Activated naive CD4-positive, alpha-beta T cell treated with anti-CD3 and anti-CD28 coated beads, Interleukin-2, amount 50 U/mL, for 72 hours (primary cell): ENCODE measurements at regions not wholly inside any gene's neighbourhood (a gene's known extent, or its start where the extent isn't known, plus 50 kb on each side); places are given as distances from the start of the nearest gene placed in this dataset.

Experiments
- ATAC-seq, 2 donors: fragments of 150-1000 bp; cut with Tn5 transposase; 2 replicates each; pipeline ENCODE4 v1.10.0; 2021; ENCODE audit warnings: mild to moderate bottlenecking in 2 of 2, moderate library complexity in 2 of 2
- DNase-seq, 2 donors: peaks; one replicate each; pipeline ENCODE4 v3.0.0; 2021 to 2022; ENCODE audit warnings: low spot score in 2 of 2
- H3K27ac Mint-ChIP-seq, 2 donors: one replicate each; pipeline ENCODE4 v1.8.0; 2022; ENCODE audit warnings: mild to moderate bottlenecking in 2 of 2, mixed read lengths in 2 of 2
- H3K36me3 Mint-ChIP-seq, 2 donors: one replicate each; pipeline ENCODE4 v1.8.0; 2022; ENCODE audit warnings: mixed read lengths in 2 of 2
- H3K9me3 Mint-ChIP-seq, 2 donors: one replicate each; pipeline ENCODE4 v1.8.0; 2022; ENCODE audit warnings: mixed read lengths in 2 of 2

- DNase-seq (no peak), ATAC-seq (no peak)
- H3K9me3 Mint-ChIP-seq: no peaks in the 10 kb centered on the region
- H3K36me3 Mint-ChIP-seq: no peaks in the 10 kb centered on the region
- H3K27ac Mint-ChIP-seq: no peak overlapping the region
Measured at GRCh38 chr7:17687361-17687760, 252.9 kb downstream of the SNX13 start.

DNA sequence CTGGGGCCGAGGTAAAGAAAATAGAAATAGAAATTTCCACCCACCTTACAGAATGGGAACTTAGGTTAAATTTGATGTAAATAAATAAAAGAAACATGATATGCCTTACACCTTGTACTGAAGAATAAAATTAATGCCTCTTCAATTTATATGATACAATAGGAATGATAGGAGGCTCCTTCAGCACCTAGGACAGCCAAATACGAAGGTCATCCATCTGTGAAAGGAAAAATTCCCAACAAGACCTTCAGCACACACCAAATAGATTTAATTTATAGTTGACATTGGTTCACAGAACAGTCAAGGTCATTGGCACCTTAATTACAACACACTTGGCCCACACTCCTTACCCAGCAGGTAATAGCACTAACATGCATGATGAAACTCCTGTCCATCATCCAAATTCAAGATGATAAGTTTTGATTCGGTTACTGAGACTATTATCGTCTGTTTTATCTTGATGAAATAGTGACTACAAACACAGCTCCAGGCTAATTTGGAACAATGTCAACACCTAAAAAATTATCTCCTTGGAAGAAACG, 250.9 kb downstream of the SNX13 start:
- H3K9me3 Mint-ChIP-seq: no peaks in the 10 kb centered on the region
- no peaks in the 10 kb centered on the region for H3K36me3 Mint-ChIP-seq
- no peak for ATAC-seq
- no peak overlapping the region for H3K27ac Mint-ChIP-seq
- no peak for DNase-seq

DNA sequence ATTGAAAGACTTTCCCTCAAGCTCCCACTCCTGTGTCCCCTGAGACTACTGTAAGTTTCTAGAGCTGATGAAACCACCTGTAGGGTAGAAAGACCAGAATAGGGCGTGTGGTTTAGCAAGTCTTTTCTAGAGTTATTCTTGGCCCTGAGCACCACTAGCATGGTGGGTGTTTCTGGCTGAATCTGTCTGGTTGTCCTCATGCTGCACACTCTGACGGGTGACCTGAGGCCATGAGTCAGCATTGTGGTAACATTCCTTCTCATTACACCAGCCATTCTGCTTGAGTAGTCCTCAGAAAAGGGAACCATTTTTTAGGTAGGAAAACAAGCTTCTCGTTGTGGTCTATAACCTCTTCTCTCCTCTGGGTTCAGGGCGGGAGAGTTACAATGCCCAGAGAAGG, 250.3 kb downstream of the SNX13 start:
- ATAC-seq: no peak
- Mint-ChIP-seq H3K36me3 (no peaks in the 10 kb centered on the region), H3K27ac (no peak overlapping the region), H3K9me3 (no peaks in the 10 kb centered on the region)
- DNase-seq: no peak

- H3K9me3 Mint-ChIP-seq: peaks cover 25 to 27% of the 10 kb centered on the region in 2 donors
- H3K27ac Mint-ChIP-seq: no peak overlapping the region
- peaks cover 15 to 29% of the 10 kb centered on the region in 2 donors for H3K36me3 Mint-ChIP-seq
- ATAC-seq: no peak
- DNase-seq: no peak
Measured at GRCh38 chr7:17696422-17696821, 243.9 kb downstream of the SNX13 start.

DNA sequence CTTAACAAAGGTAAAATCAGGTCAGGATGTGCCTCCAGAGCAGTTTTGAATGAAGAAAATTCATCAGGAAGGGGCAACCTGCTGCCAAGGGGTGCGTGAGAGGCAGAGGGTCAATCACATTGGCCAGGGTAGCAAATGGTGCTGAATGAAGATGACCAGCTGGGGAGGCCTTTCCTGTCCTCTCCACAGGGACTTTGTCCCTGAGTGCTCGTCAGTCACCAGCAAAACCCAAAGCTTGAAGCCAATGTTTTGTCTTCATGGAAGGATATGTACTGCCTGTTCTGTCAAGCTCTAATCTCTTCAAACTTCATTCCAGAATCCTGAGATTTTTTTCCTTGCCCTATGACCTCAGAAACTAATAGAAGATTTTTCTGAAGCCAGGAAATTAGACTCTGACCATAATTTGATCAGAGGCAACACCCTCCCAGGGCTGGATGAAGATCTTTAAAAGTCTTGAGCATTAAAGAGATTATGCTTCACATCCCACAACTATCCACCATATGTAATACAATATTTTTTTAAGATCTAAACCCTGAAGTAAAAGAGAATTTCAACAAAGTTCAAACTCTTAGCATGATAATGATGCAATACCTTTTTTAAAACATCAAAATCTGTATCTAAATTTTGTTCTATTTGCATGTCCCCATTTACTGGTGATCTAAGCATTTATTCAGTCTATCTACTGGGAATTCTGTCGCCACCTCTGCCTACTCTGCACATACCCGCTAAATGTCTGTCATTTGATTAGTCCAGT, 243.0 kb downstream of the SNX13 start:
- no peak for DNase-seq
- Mint-ChIP-seq H3K36me3 (peaks cover 15 to 29% of the 10 kb centered on the region in 2 donors), H3K27ac (no peak overlapping the region), H3K9me3 (peaks cover 25 to 27% of the 10 kb centered on the region in 2 donors)
- ATAC-seq: no peak

DNA sequence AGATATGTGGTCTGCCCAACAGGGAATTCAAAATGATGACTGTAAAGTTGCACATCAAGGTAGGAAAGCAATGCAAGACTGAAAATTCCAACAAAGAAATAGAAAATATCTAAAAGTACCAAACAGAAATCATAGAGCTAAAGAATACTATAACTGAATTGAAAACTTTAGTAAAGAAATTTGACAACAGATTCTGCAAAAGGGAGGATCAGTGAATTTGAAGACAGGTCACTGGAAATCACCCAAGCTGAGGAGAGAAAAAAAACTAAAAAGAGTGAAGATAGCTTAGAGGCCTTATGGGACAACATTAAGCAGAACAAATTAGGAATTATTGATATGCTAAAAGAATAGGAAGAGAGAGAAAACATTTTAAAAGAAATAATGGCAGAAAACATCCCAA, 240.6 kb downstream of the SNX13 start:
- Mint-ChIP-seq H3K36me3 (peaks cover 15 to 29% of the 10 kb centered on the region in 2 donors), H3K9me3 (peaks cover 25 to 27% of the 10 kb centered on the region in 2 donors), H3K27ac (no peak overlapping the region)
- DNase-seq (no peak), ATAC-seq (no peak)

- DNase-seq (no peak), ATAC-seq (no peak)
- Mint-ChIP-seq H3K27ac (no peak overlapping the region), H3K9me3 (peaks cover 25 to 27% of the 10 kb centered on the region in 2 donors), H3K36me3 (peaks cover 15 to 29% of the 10 kb centered on the region in 2 donors)
Measured at GRCh38 chr7:17700138-17700537, 240.2 kb downstream of the SNX13 start.

DNA sequence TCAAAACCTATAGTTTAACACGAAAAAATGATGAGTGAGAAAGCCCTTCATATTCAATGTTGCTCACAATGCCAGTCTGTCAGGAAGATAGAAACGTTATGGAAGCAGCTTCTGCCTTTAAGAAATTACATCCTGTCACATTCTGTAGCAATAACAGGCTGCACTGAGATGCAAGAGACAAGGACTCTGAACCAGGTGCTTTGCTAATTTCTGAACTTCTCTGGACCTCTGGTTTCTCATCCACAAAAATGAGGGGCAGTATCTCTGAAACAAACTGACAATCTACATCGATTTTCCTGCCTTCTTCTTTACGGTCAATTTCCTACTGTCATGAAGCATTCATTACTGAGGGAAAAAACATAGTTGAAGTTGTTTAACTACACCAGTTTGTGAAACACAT, 234.0 kb downstream of the SNX13 start:
- no peak for ATAC-seq
- Mint-ChIP-seq H3K36me3 (no peaks in the 10 kb centered on the region), H3K27ac (no peak overlapping the region), H3K9me3 (peaks cover 0 to 2% of the 10 kb centered on the region in 2 donors)
- no peak for DNase-seq

DNA sequence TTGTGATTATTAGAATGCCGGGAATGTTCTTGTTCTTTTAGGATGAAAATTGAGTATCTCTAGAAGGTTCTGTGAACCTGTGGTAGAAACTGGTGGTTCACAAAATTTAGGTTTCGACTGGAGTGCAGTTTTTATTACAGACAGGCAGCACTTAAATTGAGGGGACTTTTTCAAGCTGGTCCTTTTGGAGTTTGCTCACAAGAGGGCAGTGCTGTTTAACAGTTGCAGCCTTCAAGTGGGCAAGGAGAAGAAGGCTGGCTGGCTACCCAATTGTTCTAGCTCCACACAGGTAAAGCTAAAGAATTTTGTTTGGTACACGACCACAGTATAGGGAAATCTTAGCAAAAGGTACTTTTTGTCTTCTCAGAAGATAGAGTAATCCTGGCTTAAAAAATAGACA, 233.6 kb downstream of the SNX13 start:
- no peaks in the 10 kb centered on the region for H3K9me3 Mint-ChIP-seq
- no peaks in the 10 kb centered on the region for H3K36me3 Mint-ChIP-seq
- no peak overlapping the region for H3K27ac Mint-ChIP-seq
- peak in 1 of 2 donors; percentile 9 for DNase-seq
- ATAC-seq: peak in 1 of 2 donors; percentile 76

GRCh38 chr7:17709127-17709526, 231.2 kb downstream of the SNX13 start:
- DNase-seq (no peak), ATAC-seq (no peak)
- Mint-ChIP-seq H3K27ac (no peak overlapping the region), H3K36me3 (no peaks in the 10 kb centered on the region), H3K9me3 (no peaks in the 10 kb centered on the region)

GRCh38 chr7:17709599-17709998, 230.7 kb downstream of the SNX13 start:
- ATAC-seq (peak in 1 of 2 donors; percentile 43), DNase-seq (no peak)
- H3K9me3 Mint-ChIP-seq: no peaks in the 10 kb centered on the region
- H3K27ac Mint-ChIP-seq: no peak overlapping the region
- no peaks in the 10 kb centered on the region for H3K36me3 Mint-ChIP-seq

DNA sequence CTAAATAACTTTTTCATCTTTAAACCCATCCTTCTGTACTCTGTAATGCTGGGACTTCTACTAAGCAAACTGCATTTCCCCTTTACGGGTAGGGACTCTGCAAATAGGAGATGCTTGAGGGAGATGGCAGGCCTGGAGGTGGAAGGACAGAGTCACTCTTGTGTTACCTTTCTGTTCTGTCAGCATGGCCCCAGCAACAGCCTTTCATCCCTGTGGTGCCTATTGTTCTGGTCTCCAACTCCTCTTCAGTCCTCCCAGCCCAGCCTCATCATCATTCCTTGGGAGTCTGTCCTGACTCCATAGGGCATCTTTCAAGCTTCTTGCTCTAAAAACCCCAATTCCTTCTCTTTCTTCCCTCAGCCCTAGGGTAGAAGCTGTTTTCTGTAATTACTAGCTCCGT, 230.0 kb downstream of the SNX13 start:
- Mint-ChIP-seq H3K27ac (no peak overlapping the region), H3K9me3 (no peaks in the 10 kb centered on the region), H3K36me3 (no peaks in the 10 kb centered on the region)
- ATAC-seq (no peak), DNase-seq (no peak)

DNA sequence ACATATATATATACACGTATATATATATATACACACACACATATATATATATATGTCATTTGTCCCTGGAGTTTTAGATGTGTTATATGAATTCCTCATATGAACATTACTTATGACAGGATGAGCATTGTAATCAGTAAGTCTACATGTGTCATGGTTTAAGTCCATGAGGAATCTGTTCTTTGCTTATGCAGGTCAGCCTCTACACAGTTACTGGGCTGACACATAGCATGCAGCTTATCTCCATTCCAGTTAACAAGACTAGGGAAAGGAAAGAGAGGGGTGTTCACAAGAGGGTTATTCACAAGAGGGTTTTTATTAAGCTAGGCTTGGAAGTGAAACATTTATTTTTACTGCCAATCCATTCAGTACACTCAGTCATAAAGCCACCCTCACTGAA, 226.7 kb downstream of the SNX13 start:
- H3K9me3 Mint-ChIP-seq: no peaks in the 10 kb centered on the region
- H3K36me3 Mint-ChIP-seq: no peaks in the 10 kb centered on the region
- ATAC-seq (no peak), DNase-seq (no peak)
- H3K27ac Mint-ChIP-seq: no peak overlapping the region

GRCh38 chr7:17716816-17717215, 223.5 kb downstream of the SNX13 start:
- H3K9me3 Mint-ChIP-seq: no peaks in the 10 kb centered on the region
- no peak for ATAC-seq

DNA sequence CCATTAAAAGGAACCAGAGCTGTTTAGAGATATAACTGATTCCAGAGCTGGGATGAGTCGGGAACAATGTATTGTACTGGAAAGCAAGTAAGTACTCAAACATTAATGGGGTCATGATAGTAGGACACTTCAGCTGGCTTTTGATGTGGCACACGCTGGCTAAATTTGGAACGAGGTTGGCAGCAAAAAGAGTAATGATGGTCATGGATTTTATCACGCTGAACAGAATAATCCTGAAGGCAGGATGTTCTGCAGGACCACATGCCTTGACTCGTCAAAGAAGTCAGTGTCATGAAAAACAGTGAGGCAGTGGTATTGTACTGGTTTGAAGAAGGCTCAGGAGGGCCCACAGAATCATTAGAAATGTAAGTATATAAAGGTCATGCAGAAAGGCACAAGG, 220.3 kb downstream of the SNX13 start:
- H3K36me3 Mint-ChIP-seq: no peaks in the 10 kb centered on the region
- no peak overlapping the region for H3K27ac Mint-ChIP-seq
- no peak for DNase-seq

More at GRCh38 chr7:17716816-17717215, 223.5 kb downstream of the SNX13 start:
- Mint-ChIP-seq H3K36me3 (no peaks in the 10 kb centered on the region), H3K27ac (no peak overlapping the region)
- no peak for DNase-seq

DNA sequence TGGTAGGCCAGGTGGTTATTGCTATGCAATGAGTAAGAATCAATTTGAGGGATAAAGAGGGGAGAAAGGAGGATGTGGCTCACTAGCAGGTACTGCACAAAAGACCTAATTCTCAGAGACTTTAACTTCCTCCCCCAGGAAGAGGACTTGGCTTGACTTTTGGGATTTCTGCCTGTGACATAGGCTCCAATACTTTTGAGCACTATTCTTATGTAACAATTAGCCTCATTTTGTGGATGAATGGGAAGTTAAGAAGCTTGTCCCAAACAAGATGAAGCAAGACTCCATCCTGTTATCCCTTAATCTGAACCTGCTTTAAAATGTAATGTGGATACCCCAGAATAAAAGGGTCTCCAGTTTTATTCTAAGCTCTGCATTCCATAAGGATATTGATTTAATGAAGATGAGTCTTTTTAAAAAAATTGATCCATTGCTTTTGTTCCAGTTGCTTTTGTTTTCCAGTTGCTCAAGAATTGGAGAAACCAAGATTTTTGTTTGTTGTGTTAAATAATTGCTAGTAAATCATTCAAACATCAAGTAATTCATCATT, 218.5 kb downstream of the SNX13 start:
- Mint-ChIP-seq H3K9me3 (no peaks in the 10 kb centered on the region), H3K36me3 (no peaks in the 10 kb centered on the region), H3K27ac (no peak overlapping the region)
- no peak for ATAC-seq
- no peak for DNase-seq

More for the DNA sequence above, 220.3 kb downstream of the SNX13 start:
- ATAC-seq: no peak
- no peaks in the 10 kb centered on the region for H3K9me3 Mint-ChIP-seq

- DNase-seq: no peak
Measured at GRCh38 chr7:17722798-17723197, 217.5 kb downstream of the SNX13 start.

GRCh38 chr7:17725821-17726220, 214.5 kb downstream of the SNX13 start:
- no peaks in the 10 kb centered on the region for H3K36me3 Mint-ChIP-seq
- ATAC-seq (no peak), DNase-seq (no peak)
- H3K9me3 Mint-ChIP-seq: no peaks in the 10 kb centered on the region
- no peak overlapping the region for H3K27ac Mint-ChIP-seq

More at GRCh38 chr7:17722798-17723197, 217.5 kb downstream of the SNX13 start:
- H3K36me3 Mint-ChIP-seq: no peaks in the 10 kb centered on the region
- ATAC-seq: no peak
- H3K9me3 Mint-ChIP-seq: no peaks in the 10 kb centered on the region
- H3K27ac Mint-ChIP-seq: no peak overlapping the region
